H1 (cell line): ENCODE measurements at regions not wholly inside any gene's neighbourhood (a gene's known extent, or its start where the extent isn't known, plus 50 kb on each side); places are given as distances from the start of the nearest gene placed in this dataset.

Experiments used
- CTCF ChIA-PET: fragments of 300-600 bp; sonication (Branson Sonifier 250); formaldehyde crosslinking; loops from one replicate; lab custom pipeline; 2021; ENCODE audit not compliant: partially characterized antibody; lab: Charles Lee
- POLR2A ChIA-PET: fragments of 300-600 bp; sonication (Branson Sonifier 250); formaldehyde crosslinking; loops from one replicate; lab custom pipeline; 2021; ENCODE audit warnings: inconsistent platforms; ENCODE audit not compliant: partially characterized antibody; lab: Charles Lee
- DNase-seq, 2 experiments: peaks; one replicate each; pipeline versions ENCODE4 v3.0.0 to v3.0.0-alpha.2; 2010 to 2022; ENCODE audit warnings: low spot score in 2 of 2, low read depth in 1 of 2, mixed read lengths in 1 of 2
- FAIRE-seq: peaks from 2 replicates; lab custom pipeline; 2011; peaks lifted over from hg19 to GRCh38; lab: Jason Lieb, UNC
- H2AFZ ChIP-seq: 2 replicates; pipeline ENCODE4 v1.8.1; 2012; ENCODE audit warnings: low read length, inconsistent platforms
- H2AK5ac ChIP-seq: 2 replicates; pipeline ENCODE4 v1.6.1; 2013; ENCODE audit warnings: low read depth, low read length
- H2BK120ac ChIP-seq: replicated peaks from 2 replicates; pipeline ENCODE3; 2013; ENCODE audit warnings: low read depth, low read length, inconsistent platforms
- H2BK12ac ChIP-seq: 2 replicates; pipeline ENCODE4 v1.6.1; 2013; ENCODE audit warnings: low read depth, low read length
- H2BK15ac ChIP-seq: 2 replicates; pipeline ENCODE4 v1.6.1; 2013; ENCODE audit warnings: low read length
- H2BK20ac ChIP-seq: 2 replicates; pipeline ENCODE4 v1.6.1; 2013; ENCODE audit warnings: low read length
- H2BK5ac ChIP-seq: 2 replicates; pipeline ENCODE4 v1.6.1; 2013; ENCODE audit warnings: low read depth, low read length
- H3K14ac ChIP-seq: 2 replicates; pipeline ENCODE4 v1.6.1; 2013; ENCODE audit warnings: inconsistent platforms; ENCODE audit not compliant: insufficient read length
- H3K18ac ChIP-seq: 2 replicates; pipeline ENCODE4 v1.6.1; 2013; ENCODE audit warnings: low read length; ENCODE audit errors: extremely low read depth
- H3K23ac ChIP-seq: 2 replicates; pipeline ENCODE4 v1.6.1; 2013; ENCODE audit warnings: inconsistent platforms; ENCODE audit not compliant: insufficient read length
- H3K23me2 ChIP-seq: 2 replicates; pipeline ENCODE4 v1.6.1; 2013; ENCODE audit warnings: low read depth, low read length
- H3K27ac ChIP-seq: 2 replicates; pipeline ENCODE4 v1.6.1; 2011; ENCODE audit warnings: low read depth, low read length, inconsistent platforms
- H3K27me3 ChIP-seq, 4 experiments: replicated peaks in 1 of 4; 1 replicate in 1 of 4; 2 replicates in 3 of 4; pipeline versions ENCODE4 v1.6.1 to v1.8.1; 2011 to 2013; ENCODE audit warnings: low read length in 3 of 4, mild to moderate bottlenecking in 3 of 4, inconsistent platforms in 2 of 4, mixed read lengths in 2 of 4, moderate library complexity in 1 of 4; ENCODE audit not compliant: control insufficient read depth in 3 of 4, insufficient read depth in 3 of 4; ENCODE audit errors: extremely low read depth in 1 of 4
- H3K36me3 ChIP-seq, 4 experiments: 2 replicates each; pipeline versions ENCODE4 v1.6.1 to v1.8.1; 2011 to 2013; ENCODE audit warnings: mild to moderate bottlenecking in 4 of 4, low read length in 3 of 4, moderate library complexity in 2 of 4, control low read depth in 1 of 4, inconsistent platforms in 1 of 4; ENCODE audit not compliant: insufficient read depth in 4 of 4, control insufficient read depth in 2 of 4
- H3K4ac ChIP-seq: replicated peaks from 2 replicates; pipeline ENCODE3; 2013; ENCODE audit warnings: low read length, low read depth, mixed read lengths, inconsistent platforms; ENCODE audit not compliant: insufficient read length
- H3K4me1 ChIP-seq, 4 experiments: replicated peaks in 1 of 4; 1 replicate in 1 of 4; 2 replicates in 3 of 4; pipeline versions ENCODE4 v1.6.1 to v1.8.1; 2011 to 2013; ENCODE audit warnings: low read length in 3 of 4, inconsistent platforms in 2 of 4, mixed read lengths in 1 of 4; ENCODE audit not compliant: insufficient read depth in 4 of 4, control insufficient read depth in 3 of 4
- H3K4me2 ChIP-seq, 2 experiments: 2 replicates each; pipeline versions ENCODE4 v1.6.1 to v1.8.1; 2011 to 2013; ENCODE audit warnings: low read depth in 2 of 2, low read length in 2 of 2, control low read depth in 1 of 2, inconsistent platforms in 1 of 2, mild to moderate bottlenecking in 1 of 2; ENCODE audit not compliant: insufficient read depth in 1 of 2
- H3K4me3 ChIP-seq, 4 experiments: fragments of 200-600, 300-600 bp in 1 of 4; sonication (generic), shearing (Covaris generic), sonication (Bioruptor Twin) in 1 of 4; 2 replicates each; pipeline versions ENCODE4 v1.5.1 to v1.8.1; 2011 to 2016; ENCODE audit warnings: low read length in 4 of 4, low read depth in 3 of 4, control low read depth in 2 of 4, inconsistent platforms in 2 of 4, mild to moderate bottlenecking in 2 of 4, mixed read lengths in 1 of 4, moderate library complexity in 1 of 4; ENCODE audit not compliant: insufficient read depth in 2 of 4; ENCODE audit errors: extremely low read depth in 1 of 4
- H3K56ac ChIP-seq: replicated peaks from 2 replicates; pipeline ENCODE3; 2013; ENCODE audit warnings: low read depth, mild to moderate bottlenecking, mixed read lengths, low read length, inconsistent platforms; ENCODE audit not compliant: insufficient read length
- H3K79me1 ChIP-seq: 2 replicates; pipeline ENCODE4 v1.6.1; 2013; ENCODE audit warnings: low read depth, low read length, control low read depth
- H3K79me2 ChIP-seq, 2 experiments: 2 replicates each; pipeline versions ENCODE4 v1.6.1 to v1.8.1; 2012 to 2013; ENCODE audit warnings: low read length in 2 of 2, mild to moderate bottlenecking in 2 of 2, inconsistent platforms in 1 of 2; ENCODE audit not compliant: insufficient read depth in 2 of 2, control insufficient read depth in 1 of 2
- H3K9ac ChIP-seq, 4 experiments: replicated peaks in 1 of 4; 1 replicate in 1 of 4; 2 replicates in 3 of 4; pipeline versions ENCODE4 v1.6.1 to v1.8.1; 2011 to 2013; ENCODE audit warnings: low read depth in 3 of 4, low read length in 3 of 4, control low read depth in 2 of 4, mild to moderate bottlenecking in 2 of 4, moderate library complexity in 2 of 4, inconsistent platforms in 1 of 4; ENCODE audit errors: extremely low read depth in 1 of 4
- H3K9me3 ChIP-seq, 2 experiments: 2 replicates each; pipeline versions ENCODE4 v1.6.1 to v1.8.1; 2012 to 2013; ENCODE audit warnings: mild to moderate bottlenecking in 2 of 2, moderate library complexity in 2 of 2, control low read depth in 1 of 2, inconsistent platforms in 1 of 2, low read depth in 1 of 2, low read length in 1 of 2, mixed read lengths in 1 of 2; ENCODE audit not compliant: insufficient read depth in 2 of 2
- H4K20me1 ChIP-seq, 2 experiments: replicated peaks in 1 of 2; 2 replicates each; pipeline versions ENCODE3 to v1.8.1; 2011 to 2013; ENCODE audit warnings: inconsistent platforms in 2 of 2, low read length in 2 of 2, mild to moderate bottlenecking in 1 of 2; ENCODE audit not compliant: insufficient read depth in 2 of 2, control insufficient read depth in 1 of 2
- H4K5ac ChIP-seq: 2 replicates; pipeline ENCODE4 v1.6.1; 2013; ENCODE audit warnings: low read length, low read depth, mixed read lengths, inconsistent platforms; ENCODE audit not compliant: insufficient read length
- H4K8ac ChIP-seq: 2 replicates; pipeline ENCODE4 v1.8.0; 2013; ENCODE audit warnings: mild to moderate bottlenecking, moderate library complexity, low read length, inconsistent platforms; ENCODE audit not compliant: insufficient read depth; ENCODE audit errors: extremely low read depth
- H4K91ac ChIP-seq: replicated peaks from 2 replicates; pipeline ENCODE3; 2013; ENCODE audit warnings: low read length, mixed read lengths, inconsistent platforms; ENCODE audit not compliant: insufficient read length
- ATF2 ChIP-seq: IDR thresholded peaks from 2 replicates; pipeline ENCODE4 v1.6.1; 2012; ENCODE audit warnings: low read length, inconsistent platforms
- CREB1 ChIP-seq: IDR thresholded peaks from 2 replicates; pipeline ENCODE4 v1.6.1; 2012; ENCODE audit warnings: inconsistent platforms
- EP300 ChIP-seq, 2 experiments: IDR thresholded peaks; 1 replicate in 1 of 2; 2 replicates in 1 of 2; pipeline ENCODE4 v1.6.1; 2011 to 2012; ENCODE audit warnings: low read depth in 2 of 2, low read length in 2 of 2, mild to moderate bottlenecking in 2 of 2, borderline replicate concordance in 1 of 2, inconsistent platforms in 1 of 2, moderate library complexity in 1 of 2
- KDM4A ChIP-seq: IDR thresholded peaks from one replicate; pipeline ENCODE4 v1.7.1; 2012; ENCODE audit warnings: low read depth, mild to moderate bottlenecking, moderate library complexity, low read length, inconsistent platforms; ENCODE audit not compliant: severe bottlenecking
- NANOG ChIP-seq: IDR thresholded peaks from 2 replicates; pipeline ENCODE4 v1.6.1; 2011; ENCODE audit warnings: low read length, low read depth, mild to moderate bottlenecking, inconsistent platforms; ENCODE audit not compliant: insufficient read depth, poor library complexity, severe bottlenecking
- RAD21 ChIP-seq, 2 experiments: IDR thresholded peaks in 1 of 2; conservative IDR thresholded peaks in 1 of 2; 2 replicates each; pipeline ENCODE4 v1.6.1; 2011; ENCODE audit warnings: low read depth in 2 of 2, low read length in 2 of 2, improper control_type of control experiment in 1 of 2, inconsistent platforms in 1 of 2, mild to moderate bottlenecking in 1 of 2, moderate library complexity in 1 of 2
- RBBP5 ChIP-seq: IDR thresholded peaks from 2 replicates; pipeline ENCODE4 v1.7.1; 2012; ENCODE audit warnings: low read depth, mild to moderate bottlenecking, inconsistent platforms, low read length, moderate library complexity, borderline replicate concordance
- TBP ChIP-seq: IDR thresholded peaks from 2 replicates; pipeline ENCODE4 v1.6.1; 2011; ENCODE audit warnings: low read depth, low read length, improper control_type of control experiment
- ZNF274 ChIP-seq: IDR thresholded peaks from 2 replicates; pipeline ENCODE4 v1.7.0; 2012; ENCODE audit warnings: low read length, borderline replicate concordance; ENCODE audit errors: extremely low read depth
- WGBS, 2 experiments: shearing (Covaris generic) in 1 of 2; methylation state at CpG; one replicate each; pipeline versions ENCODE4 v1.1.6 to v1.1.7; 2013 to 2015; ENCODE audit warnings: low lambda C conversion rate in 2 of 2, mixed read lengths in 2 of 2, inconsistent platforms in 1 of 2, low coverage in 1 of 2, missing lambda C conversion rate in 1 of 2; ENCODE audit not compliant: insufficient replicate concordance in 2 of 2, insufficient coverage in 1 of 2, insufficient read length in 1 of 2; ENCODE audit errors: extremely low coverage in 1 of 2, missing lambda C conversion rate in 1 of 2; 5-methylcytosine and 5-hydroxymethylcytosine counted together

GRCh38 chr3:55162031-55162795 is 234.4 kb upstream of the LRTM1 start:
- no peak overlapping the region for H3K9ac ChIP-seq
- H4K8ac ChIP-seq: no peak overlapping the region
- no peak overlapping the region for H2BK120ac ChIP-seq
- H3K14ac ChIP-seq: no peak overlapping the region
- no peak overlapping the region for H3K18ac ChIP-seq
- no peaks in the 10 kb centered on the region for H3K4me1 ChIP-seq
- H3K23me2 ChIP-seq: no peaks in the 10 kb centered on the region; the same call in 1 of the 2 replicates
- H3K4me3 ChIP-seq: no peak overlapping the region
- CTCF ChIA-PET: interaction anchor here (1.5 to 1.6 kb wide), 2 partner anchors 13 to 309 kb away, joined by 3 to 7 read pairs; no protein-coding TSS in a partner anchor
- no peak overlapping the region for H3K56ac ChIP-seq
- H3K9me3 ChIP-seq: no peaks in the 10 kb centered on the region
- H4K20me1 ChIP-seq: no peaks in the 10 kb centered on the region
- no peaks in the 10 kb centered on the region for H3K27me3 ChIP-seq
- FAIRE-seq (no peak), DNase-seq (no peak)
- H2AFZ ChIP-seq: no peak overlapping the region
- H2AK5ac ChIP-seq: no peak overlapping the region
- H3K79me2 ChIP-seq: no peaks in the 10 kb centered on the region
- no peak overlapping the region for H4K91ac ChIP-seq
- H3K4ac ChIP-seq: no peak overlapping the region
- no peak overlapping the region for H4K5ac ChIP-seq
- H2BK12ac ChIP-seq: no peak overlapping the region
- no peaks in the 10 kb centered on the region for H3K36me3 ChIP-seq
- H3K27ac ChIP-seq: no peak overlapping the region
- no peak overlapping the region for H2BK15ac ChIP-seq
- H2BK5ac ChIP-seq: no peak overlapping the region
- H3K4me2 ChIP-seq: no peak overlapping the region
- POLR2A ChIA-PET: no interaction called here
- 79% methylated on average over 3 of the region's 3 CpGs; no CpG with 5 or more reads in 1 of the 2 experiments for WGBS, 2 experiments
- H2BK20ac ChIP-seq: no peak overlapping the region
- no peak overlapping the region for H3K23ac ChIP-seq
- H3K79me1 ChIP-seq: no peaks in the 10 kb centered on the region
- no peak for TF ChIP-seq NANOG
- TF ChIP-seq RAD21 (IDR thresholded peaks at IDR 0.05 in 1 of 2, conservative IDR thresholded peaks at IDR 0.05 in 1 of 2; ENCODE audit: low read depth in 2 of 2, low read length in 2 of 2): no peak
- TF ChIP-seq RBBP5: no peak
- no peak for TF ChIP-seq CREB1
- TF ChIP-seq KDM4A: no peak
- TF ChIP-seq ZNF274: no peak
- no peak for TF ChIP-seq ATF2
- no peak for TF ChIP-seq TBP
- TF ChIP-seq EP300 (IDR thresholded peaks at IDR 0.05; ENCODE audit: borderline replicate concordance in 1 of 2, low read depth in 2 of 2, low read length in 2 of 2): no peak
